ENCODE measurements at regions not wholly inside any gene's neighbourhood (a gene's known extent, or its start where the extent isn't known, plus 50 kb on each side); places are given as distances from the start of the nearest gene placed in this dataset.

- H4K91ac ChIP-seq (ENCODE audit: low read length): no peak overlapping the region
- H2BK12ac ChIP-seq (ENCODE audit: low read length in 2 of 2): no peak overlapping the region
- no peak overlapping the region for H3K18ac ChIP-seq (ENCODE audit: low read depth in 1 of 2, low read length in 2 of 2)
- no peak overlapping the region for H2AK5ac ChIP-seq (ENCODE audit: low read length, severe bottlenecking)
- H2AFZ ChIP-seq (ENCODE audit: low read depth, low read length): no peak overlapping the region
- no peak overlapping the region for H3K4me3 ChIP-seq (ENCODE audit: insufficient read depth in 1 of 2, low read depth in 1 of 2, low read length in 2 of 2)
- no peak overlapping the region for H3K4ac ChIP-seq (ENCODE audit: low read depth in 1 of 2, low read length in 2 of 2)
- no peak overlapping the region for H2BK120ac ChIP-seq (ENCODE audit: low read depth, low read length)
- DNase-seq: no peak
- no peak overlapping the region for H4K8ac ChIP-seq (ENCODE audit: low read length)
- no peak overlapping the region for H3K4me2 ChIP-seq (ENCODE audit: low read length, poor library complexity, severe bottlenecking)
- no peaks in the 10 kb centered on the region for H3K79me1 ChIP-seq (replicated peaks; ENCODE audit: low read length, poor library complexity, severe bottlenecking)
- H2BK5ac ChIP-seq (ENCODE audit: low read depth, low read length, poor library complexity, severe bottlenecking): no peak overlapping the region
- peaks cover 0 to 33% of the 10 kb centered on the region in 2 experiments for H3K27me3 ChIP-seq (ENCODE audit: control insufficient read depth in 1 of 2, insufficient read depth in 1 of 2, low read length in 2 of 2)
- H3K23ac ChIP-seq (ENCODE audit: low read length in 2 of 2): no peak overlapping the region
- H3K9me3 ChIP-seq (ENCODE audit: control insufficient read depth, low read length): no peaks in the 10 kb centered on the region
- H3K9ac ChIP-seq (ENCODE audit: low read length): no peak overlapping the region
- no peaks in the 10 kb centered on the region for H3K36me3 ChIP-seq (ENCODE audit: control insufficient read depth in 1 of 2, insufficient read depth in 2 of 2, low read depth in 1 of 2, low read length in 2 of 2)
- H3K27ac ChIP-seq (ENCODE audit: low read length, poor library complexity, severe bottlenecking): no peak overlapping the region
- no peak overlapping the region for H2BK15ac ChIP-seq (ENCODE audit: low read depth, poor library complexity, severe bottlenecking)
- WGBS: 89% methylated on average over 9 of the region's 9 CpGs
- H3K4me1 ChIP-seq (ENCODE audit: control insufficient read depth, insufficient read depth, low read depth, low read length): no peaks in the 10 kb centered on the region
- H3K14ac ChIP-seq (ENCODE audit: low read length in 2 of 2): no peak overlapping the region
Observed at GRCh38 chr2:7286120-7286519, 368.9 kb downstream of the RNF144A start.

DNA sequence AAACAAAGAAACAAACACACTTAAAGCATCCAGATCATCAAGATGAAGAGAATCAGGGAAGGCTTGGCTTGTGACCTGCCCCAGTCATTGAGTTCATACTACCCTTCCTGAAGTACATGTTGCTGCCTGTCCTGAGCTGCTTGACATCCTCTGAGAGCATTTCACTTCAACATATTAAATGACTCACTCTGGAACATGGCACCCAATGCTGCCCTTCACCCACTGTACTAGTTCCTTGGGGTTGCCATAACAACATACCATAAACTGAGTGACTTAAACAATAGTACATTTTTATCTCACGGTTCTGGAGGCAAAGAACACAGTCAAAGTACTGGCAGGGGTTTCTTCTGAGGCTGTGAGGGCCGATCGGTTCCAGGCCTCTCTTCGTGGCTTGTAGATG lies 371.3 kb downstream of the RNF144A start:
- H3K9ac ChIP-seq (ENCODE audit: low read length): no peak overlapping the region
- no peaks in the 10 kb centered on the region for H3K9me3 ChIP-seq (ENCODE audit: control insufficient read depth, low read length)
- WGBS: 86% methylated on average over 4 of the region's 4 CpGs

GRCh38 chr2:7289697-7290096 lies 372.5 kb downstream of the RNF144A start:
- H2AK5ac ChIP-seq (ENCODE audit: low read length, severe bottlenecking): no peak overlapping the region
- no peak overlapping the region for H4K91ac ChIP-seq (ENCODE audit: low read length)
- H3K4ac ChIP-seq (ENCODE audit: low read depth in 1 of 2, low read length in 2 of 2): no peak overlapping the region
- H2BK12ac ChIP-seq (ENCODE audit: low read length in 2 of 2): no peak overlapping the region
- DNase-seq: no peak
- H3K27me3 ChIP-seq (ENCODE audit: control insufficient read depth in 1 of 2, insufficient read depth in 1 of 2, low read length in 2 of 2): peaks cover 0 to 2% of the 10 kb centered on the region in 2 experiments
- H3K79me1 ChIP-seq (replicated peaks; ENCODE audit: low read length, poor library complexity, severe bottlenecking): no peaks in the 10 kb centered on the region
- no peaks in the 10 kb centered on the region for H3K9me3 ChIP-seq (ENCODE audit: control insufficient read depth, low read length)
- 79% methylated on average over 7 of the region's 7 CpGs for WGBS
- no peak overlapping the region for H3K23ac ChIP-seq (ENCODE audit: low read length in 2 of 2)
- H3K4me1 ChIP-seq (ENCODE audit: control insufficient read depth, insufficient read depth, low read depth, low read length): no peaks in the 10 kb centered on the region
- no peaks in the 10 kb centered on the region for H3K36me3 ChIP-seq (ENCODE audit: control insufficient read depth in 1 of 2, insufficient read depth in 2 of 2, low read depth in 1 of 2, low read length in 2 of 2)
- no peak overlapping the region for H2BK15ac ChIP-seq (ENCODE audit: low read depth, poor library complexity, severe bottlenecking)
- H3K18ac ChIP-seq (ENCODE audit: low read depth in 1 of 2, low read length in 2 of 2): no peak overlapping the region
- no peak overlapping the region for H2BK120ac ChIP-seq (ENCODE audit: low read depth, low read length)
- no peak overlapping the region for H3K4me3 ChIP-seq (ENCODE audit: insufficient read depth in 1 of 2, low read depth in 1 of 2, low read length in 2 of 2)
- no peak overlapping the region for H3K4me2 ChIP-seq (ENCODE audit: low read length, poor library complexity, severe bottlenecking)
- H2AFZ ChIP-seq (ENCODE audit: low read depth, low read length): no peak overlapping the region
- no peak overlapping the region for H2BK5ac ChIP-seq (ENCODE audit: low read depth, low read length, poor library complexity, severe bottlenecking)
- H3K27ac ChIP-seq (ENCODE audit: low read length, poor library complexity, severe bottlenecking): no peak overlapping the region
- no peak overlapping the region for H4K8ac ChIP-seq (ENCODE audit: low read length)
- H3K14ac ChIP-seq (ENCODE audit: low read length in 2 of 2): no peak overlapping the region
- H3K9ac ChIP-seq (ENCODE audit: low read length): no peak overlapping the region

More for the DNA sequence above, 371.3 kb downstream of the RNF144A start:
- Histone ChIP-seq H4K8ac (ENCODE audit: low read length) (no peak overlapping the region), H2BK15ac (ENCODE audit: low read depth, poor library complexity, severe bottlenecking) (no peak overlapping the region), H2BK5ac (ENCODE audit: low read depth, low read length, poor library complexity, severe bottlenecking) (no peak overlapping the region), H3K27ac (ENCODE audit: low read length, poor library complexity, severe bottlenecking) (no peak overlapping the region), H3K79me1 (replicated peaks; ENCODE audit: low read length, poor library complexity, severe bottlenecking) (no peaks in the 10 kb centered on the region), H3K4me3 (ENCODE audit: insufficient read depth in 1 of 2, low read depth in 1 of 2, low read length in 2 of 2) (no peak overlapping the region), H3K4ac (ENCODE audit: low read depth in 1 of 2, low read length in 2 of 2) (no peak overlapping the region), H3K18ac (ENCODE audit: low read depth in 1 of 2, low read length in 2 of 2) (no peak overlapping the region), H2BK12ac (ENCODE audit: low read length in 2 of 2) (no peak overlapping the region), H3K14ac (ENCODE audit: low read length in 2 of 2) (no peak overlapping the region), H3K4me1 (ENCODE audit: control insufficient read depth, insufficient read depth, low read depth, low read length) (no peaks in the 10 kb centered on the region), H2AK5ac (ENCODE audit: low read length, severe bottlenecking) (no peak overlapping the region), H3K27me3 (ENCODE audit: control insufficient read depth in 1 of 2, insufficient read depth in 1 of 2, low read length in 2 of 2) (peaks cover 0 to 11% of the 10 kb centered on the region in 2 experiments), H4K91ac (ENCODE audit: low read length) (no peak overlapping the region), H3K23ac (ENCODE audit: low read length in 2 of 2) (no peak overlapping the region), H2BK120ac (ENCODE audit: low read depth, low read length) (no peak overlapping the region), H3K4me2 (ENCODE audit: low read length, poor library complexity, severe bottlenecking) (no peak overlapping the region), H2AFZ (ENCODE audit: low read depth, low read length) (no peak overlapping the region), H3K36me3 (ENCODE audit: control insufficient read depth in 1 of 2, insufficient read depth in 2 of 2, low read depth in 1 of 2, low read length in 2 of 2) (no peaks in the 10 kb centered on the region)
- DNase-seq: no peak

DNA sequence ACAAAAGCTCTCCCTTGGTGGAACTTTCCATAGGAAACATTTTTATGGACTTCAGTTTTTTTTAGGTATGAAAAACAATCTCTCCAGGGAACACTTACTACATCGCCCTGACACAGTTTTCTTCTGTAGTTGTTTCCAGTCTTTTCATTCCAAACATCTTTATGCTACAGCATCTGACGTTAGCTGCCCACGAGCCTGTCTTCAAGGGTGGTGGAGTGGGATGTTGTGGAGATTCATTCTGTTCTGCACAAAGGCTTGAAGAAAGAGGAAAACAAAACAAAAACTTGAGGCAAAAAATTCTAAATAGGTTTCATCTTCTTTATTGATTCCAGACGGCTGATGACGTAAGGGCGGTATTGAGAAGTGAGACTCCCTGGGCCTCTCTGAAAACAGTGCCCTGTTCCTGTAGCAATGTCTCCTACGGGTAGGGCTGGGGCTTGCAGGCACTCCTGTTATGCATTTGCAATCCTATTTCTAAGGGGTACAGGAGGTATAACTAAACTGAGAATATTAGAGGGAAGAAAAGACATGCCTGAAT lies 375.0 kb downstream of the RNF144A start:
- no peak overlapping the region for H3K27ac ChIP-seq (ENCODE audit: low read length, poor library complexity, severe bottlenecking)
- no peak overlapping the region for H3K9ac ChIP-seq (ENCODE audit: low read length)
- no peak overlapping the region for H2AFZ ChIP-seq (ENCODE audit: low read depth, low read length)
- no peak overlapping the region for H2BK5ac ChIP-seq (ENCODE audit: low read depth, low read length, poor library complexity, severe bottlenecking)
- no peak overlapping the region for H3K18ac ChIP-seq (ENCODE audit: low read depth in 1 of 2, low read length in 2 of 2)
- H3K4me2 ChIP-seq (ENCODE audit: low read length, poor library complexity, severe bottlenecking): no peak overlapping the region
- no peaks in the 10 kb centered on the region for H3K4me1 ChIP-seq (ENCODE audit: control insufficient read depth, insufficient read depth, low read depth, low read length)
- no peak overlapping the region for H3K4me3 ChIP-seq (ENCODE audit: insufficient read depth in 1 of 2, low read depth in 1 of 2, low read length in 2 of 2)
- H4K8ac ChIP-seq (ENCODE audit: low read length): no peak overlapping the region
- no peak overlapping the region for H2BK15ac ChIP-seq (ENCODE audit: low read depth, poor library complexity, severe bottlenecking)
- H3K14ac ChIP-seq (ENCODE audit: low read length in 2 of 2): no peak overlapping the region
- H3K4ac ChIP-seq (ENCODE audit: low read depth in 1 of 2, low read length in 2 of 2): no peak overlapping the region
- no peaks in the 10 kb centered on the region for H3K36me3 ChIP-seq (ENCODE audit: control insufficient read depth in 1 of 2, insufficient read depth in 2 of 2, low read depth in 1 of 2, low read length in 2 of 2)
- WGBS: 81% methylated on average over 6 of the region's 7 CpGs
- H4K91ac ChIP-seq (ENCODE audit: low read length): no peak overlapping the region
- DNase-seq: no peak
- peaks cover 0 to 6% of the 10 kb centered on the region in 2 experiments for H3K27me3 ChIP-seq (ENCODE audit: control insufficient read depth in 1 of 2, insufficient read depth in 1 of 2, low read length in 2 of 2)
- no peak overlapping the region for H2BK12ac ChIP-seq (ENCODE audit: low read length in 2 of 2)
- no peak overlapping the region for H2BK120ac ChIP-seq (ENCODE audit: low read depth, low read length)
- H3K79me1 ChIP-seq (replicated peaks; ENCODE audit: low read length, poor library complexity, severe bottlenecking): no peaks in the 10 kb centered on the region
- H3K9me3 ChIP-seq (ENCODE audit: control insufficient read depth, low read length): no peaks in the 10 kb centered on the region
- no peak overlapping the region for H3K23ac ChIP-seq (ENCODE audit: low read length in 2 of 2)
- no peak overlapping the region for H2AK5ac ChIP-seq (ENCODE audit: low read length, severe bottlenecking)

Measured in mesenchymal stem cell (in vitro differentiated cells and primary cell).